KMS-11 (cell line): ENCODE measurements at regions not wholly inside any gene's neighbourhood (a gene's known extent, or its start where the extent isn't known, plus 50 kb on each side); places are given as distances from the start of the nearest gene placed in this dataset.

Experiments
- H2AFZ ChIP-seq: fragments of 200-600 bp; sonication (generic); 2 replicates; pipeline ENCODE4 v1.6.1; 2016; ENCODE audit warnings: antibody characterized with exemption, mixed run types, low read depth
- H3K27ac ChIP-seq: fragments of 200-600 bp; sonication (generic); 2 replicates; pipeline ENCODE4 v1.6.1; 2016; ENCODE audit warnings: mild to moderate bottlenecking, mixed run types
- H3K27me3 ChIP-seq: fragments of 200-600 bp; sonication (generic); 2 replicates; pipeline ENCODE4 v1.6.1; 2017; ENCODE audit warnings: mild to moderate bottlenecking, low read depth, mixed run types, moderate library complexity; ENCODE audit not compliant: insufficient read depth
- H3K36me3 ChIP-seq: fragments of 200-600 bp; sonication (generic); 2 replicates; pipeline ENCODE4 v1.6.1; 2017; ENCODE audit warnings: mild to moderate bottlenecking, mixed run types; ENCODE audit not compliant: insufficient read depth
- H3K4me1 ChIP-seq: fragments of 200-600 bp; sonication (generic); 2 replicates; pipeline ENCODE4 v1.6.1; 2016; ENCODE audit warnings: mild to moderate bottlenecking, low read depth, mixed run types; ENCODE audit not compliant: poor library complexity, severe bottlenecking
- H3K4me2 ChIP-seq: fragments of 200-600 bp; sonication (generic); 2 replicates; pipeline ENCODE4 v1.7.0; 2016; ENCODE audit warnings: mild to moderate bottlenecking, mixed run types
- H3K4me3 ChIP-seq: fragments of 200-600 bp; sonication (generic); IDR thresholded peaks from 2 replicates; pipeline ENCODE4 v1.6.1; 2017; ENCODE audit warnings: low read depth, low read length, mixed read lengths; ENCODE audit not compliant: insufficient read depth
- H3K79me2 ChIP-seq: fragments of 200-600 bp; sonication (generic); 2 replicates; pipeline ENCODE4 v1.6.1; 2016; ENCODE audit warnings: low read depth, mixed run types; ENCODE audit not compliant: insufficient read depth
- H3K9ac ChIP-seq: fragments of 200-600 bp; sonication (generic); 2 replicates; pipeline ENCODE4 v1.6.1; 2016; ENCODE audit warnings: mild to moderate bottlenecking, mixed run types
- H4K20me1 ChIP-seq: fragments of 200-600 bp; sonication (generic); 2 replicates; pipeline ENCODE4 v1.6.1; 2016; ENCODE audit warnings: mild to moderate bottlenecking, mixed run types; ENCODE audit not compliant: insufficient read depth
- CTCF ChIP-seq: fragments of 200-600 bp; sonication (generic); conservative IDR thresholded peaks from 2 replicates; pipeline ENCODE4 v1.6.1; 2017; ENCODE audit warnings: low read depth, mild to moderate bottlenecking, antibody characterized with exemption, low read length, moderate library complexity, mixed read lengths

- H3K4me1 ChIP-seq: no peaks in the 10 kb centered on the region
- H3K4me2 ChIP-seq: no peak overlapping the region
- no peak overlapping the region for H3K4me3 ChIP-seq
- no peaks in the 10 kb centered on the region for H4K20me1 ChIP-seq
- no peak overlapping the region for H3K9ac ChIP-seq
- H3K36me3 ChIP-seq: no peaks in the 10 kb centered on the region
- no peaks in the 10 kb centered on the region for H3K79me2 ChIP-seq
- no peak for TF ChIP-seq CTCF
- H2AFZ ChIP-seq: no peak overlapping the region
- H3K27ac ChIP-seq: no peak overlapping the region
- no peaks in the 10 kb centered on the region for H3K27me3 ChIP-seq
Observed at GRCh38 chr5:58090704-58091103, 369.2 kb downstream of the PLK2 start.

- Histone ChIP-seq H3K36me3 (no peaks in the 10 kb centered on the region), H3K4me3 (no peak overlapping the region), H3K27ac (no peak overlapping the region), H4K20me1 (no peaks in the 10 kb centered on the region), H3K4me1 (no peaks in the 10 kb centered on the region), H3K4me2 (no peak overlapping the region), H3K27me3 (no peaks in the 10 kb centered on the region), H3K79me2 (no peaks in the 10 kb centered on the region), H3K9ac (no peak overlapping the region), H2AFZ (no peak overlapping the region)
- no peak for TF ChIP-seq CTCF
Observed at GRCh38 chr5:58088941-58089340, 370.9 kb downstream of the PLK2 start.

DNA sequence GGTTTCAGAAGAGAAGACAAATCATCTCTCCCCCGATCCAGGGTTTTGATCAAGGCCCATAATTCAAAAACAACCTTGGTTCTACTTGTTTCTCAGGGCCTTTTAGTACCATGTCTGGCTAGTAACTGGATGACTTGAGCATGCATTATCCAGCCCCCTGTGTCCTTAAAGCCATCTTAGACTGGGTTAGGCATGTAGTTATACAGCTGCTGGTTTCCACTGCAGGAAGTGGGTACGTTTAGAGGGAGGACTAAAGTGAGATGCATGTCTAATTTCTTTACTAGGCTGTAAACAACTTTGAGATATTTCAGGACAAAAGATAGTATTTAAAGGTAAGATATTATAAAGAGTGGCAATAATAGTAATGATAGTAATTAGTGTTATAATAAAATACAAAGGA, 372.0 kb downstream of the PLK2 start:
- no peak overlapping the region for H3K4me3 ChIP-seq
- H3K4me1 ChIP-seq: no peaks in the 10 kb centered on the region
- H3K27ac ChIP-seq: no peak overlapping the region
- no peaks in the 10 kb centered on the region for H3K79me2 ChIP-seq
- H3K9ac ChIP-seq: no peak overlapping the region
- no peaks in the 10 kb centered on the region for H4K20me1 ChIP-seq
- H3K27me3 ChIP-seq: no peaks in the 10 kb centered on the region
- no peak overlapping the region for H3K4me2 ChIP-seq
- H2AFZ ChIP-seq: no peak overlapping the region
- no peaks in the 10 kb centered on the region for H3K36me3 ChIP-seq
- no peak for TF ChIP-seq CTCF

DNA sequence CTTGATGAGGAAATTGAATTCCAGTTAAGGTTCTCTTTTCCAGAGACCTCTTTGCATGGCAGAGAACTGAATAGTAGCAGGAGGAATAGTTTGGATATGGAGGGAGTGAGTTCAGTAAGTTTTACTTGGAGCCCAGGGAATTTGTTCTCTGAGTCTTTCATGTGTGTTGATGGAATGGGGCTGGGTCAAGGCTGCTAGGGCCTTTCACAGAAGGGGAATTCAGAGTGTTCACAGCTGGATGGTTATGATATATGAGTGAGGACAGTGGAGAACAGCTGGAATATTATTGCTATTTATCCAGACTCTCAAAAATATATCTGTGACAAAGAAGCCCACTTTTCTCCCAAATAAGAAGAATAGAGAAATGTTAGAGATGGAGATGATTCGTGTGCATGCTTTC, 372.8 kb downstream of the PLK2 start:
- Histone ChIP-seq H3K27ac (no peak overlapping the region), H3K79me2 (no peaks in the 10 kb centered on the region), H3K4me3 (no peak overlapping the region), H3K9ac (no peak overlapping the region), H3K36me3 (no peaks in the 10 kb centered on the region), H3K4me2 (no peak overlapping the region), H4K20me1 (no peaks in the 10 kb centered on the region), H3K27me3 (no peaks in the 10 kb centered on the region), H3K4me1 (no peaks in the 10 kb centered on the region), H2AFZ (no peak overlapping the region)
- no peak for TF ChIP-seq CTCF

- Histone ChIP-seq H3K27me3 (no peaks in the 10 kb centered on the region), H3K4me2 (no peak overlapping the region), H3K4me3 (no peak overlapping the region), H3K27ac (no peak overlapping the region), H3K4me1 (no peaks in the 10 kb centered on the region), H3K36me3 (no peaks in the 10 kb centered on the region), H4K20me1 (no peaks in the 10 kb centered on the region), H2AFZ (no peak overlapping the region), H3K79me2 (no peaks in the 10 kb centered on the region), H3K9ac (no peak overlapping the region)
- no peak for TF ChIP-seq CTCF
Observed at GRCh38 chr5:58085800-58086199, 374.1 kb downstream of the PLK2 start.
